OCI-LY1 (cell line): ENCODE measurements at regions not wholly inside any gene's neighbourhood (a gene's known extent, or its start where the extent isn't known, plus 50 kb on each side); places are given as distances from the start of the nearest gene placed in this dataset.

Experiments used
- H2AFZ ChIP-seq: fragments of 200-600 bp; sonication (generic), shearing (Covaris generic); 2 replicates; pipeline ENCODE4 v1.6.0; 2014; ENCODE audit warnings: antibody characterized with exemption, mild to moderate bottlenecking, low read length
- H3F3A ChIP-seq: fragments of 200-600 bp; sonication (generic), shearing (Covaris generic); 2 replicates; pipeline ENCODE4 v1.6.0; 2014; ENCODE audit warnings: mild to moderate bottlenecking, antibody characterized with exemption, low read length, moderate library complexity; ENCODE audit not compliant: insufficient read depth
- H3K27ac ChIP-seq: fragments of 200-600 bp; sonication (generic); 2 replicates; pipeline ENCODE4 v1.5.1; 2014; ENCODE audit warnings: low read length, mixed run types, mild to moderate bottlenecking, low read depth; ENCODE audit not compliant: poor library complexity, severe bottlenecking
- H3K27me3 ChIP-seq: fragments of 200-600 bp; sonication (generic); 2 replicates; pipeline ENCODE4 v1.6.0; 2014; ENCODE audit warnings: antibody characterized with exemption, mild to moderate bottlenecking, low read length, moderate library complexity; ENCODE audit not compliant: insufficient read depth
- H3K36me3 ChIP-seq: fragments of 200-600 bp; sonication (generic); 2 replicates; pipeline ENCODE4 v1.6.1; 2014; ENCODE audit warnings: mild to moderate bottlenecking, antibody characterized with exemption, low read length, moderate library complexity, mixed read lengths; ENCODE audit not compliant: insufficient read depth
- H3K4me1 ChIP-seq: fragments of 200-600 bp; sonication (generic); 2 replicates; pipeline ENCODE4 v1.5.1; 2014; ENCODE audit warnings: mild to moderate bottlenecking, low read length, moderate library complexity; ENCODE audit not compliant: insufficient read depth, severe bottlenecking
- H3K4me2 ChIP-seq: fragments of 200-600 bp; sonication (generic), shearing (Covaris generic); 2 replicates; pipeline ENCODE4 v1.6.1; 2014; ENCODE audit warnings: low read length
- H3K4me3 ChIP-seq: fragments of 200-600 bp; sonication (generic); 2 replicates; pipeline ENCODE4 v1.5.1; 2014; ENCODE audit warnings: low read length, low read depth, mild to moderate bottlenecking, mixed read lengths; ENCODE audit not compliant: poor library complexity, severe bottlenecking
- H3K79me2 ChIP-seq: fragments of 200-600 bp; shearing (Covaris generic); 2 replicates; pipeline ENCODE4 v1.6.1; 2016; ENCODE audit warnings: mixed run types, low read length, mixed read lengths; ENCODE audit not compliant: insufficient read depth
- H3K9ac ChIP-seq: fragments of 200-600 bp; sonication (generic), shearing (Covaris generic); 2 replicates; pipeline ENCODE4 v1.6.1; 2014; ENCODE audit warnings: mild to moderate bottlenecking, low read length, mixed read lengths
- H3K9me2 ChIP-seq: fragments of 200-600 bp; sonication (generic), shearing (Covaris generic); 2 replicates; pipeline ENCODE4 v1.6.1; 2014; ENCODE audit warnings: low read depth, mild to moderate bottlenecking, low read length, mixed read lengths
- H3K9me3 ChIP-seq: fragments of 200-600 bp; shearing (Covaris generic); 2 replicates; pipeline ENCODE4 v1.6.1; 2014; ENCODE audit warnings: low read length, mixed read lengths
- H4K20me1 ChIP-seq: fragments of 200-600 bp; sonication (generic), shearing (Covaris generic); 2 replicates; pipeline ENCODE4 v1.6.0; 2016; ENCODE audit warnings: mild to moderate bottlenecking, low read length; ENCODE audit not compliant: insufficient read depth
- EZH2 ChIP-seq: fragments of 200-600 bp; sonication (generic), shearing (Covaris generic); IDR thresholded peaks from 2 replicates; pipeline ENCODE4 v1.8.0; 2017; ENCODE audit warnings: borderline replicate concordance, mixed run types, mild to moderate bottlenecking, antibody characterized with exemption, low read length, moderate library complexity, mixed read lengths
- TF ChIP-seq, protein P1 (sequence below): fragments of 200-600 bp; sonication (generic), shearing (Covaris generic); IDR thresholded peaks from 2 replicates; pipeline ENCODE4 v1.5.1; 2017; ENCODE audit warnings: mild to moderate bottlenecking, antibody characterized with exemption, low read length, moderate library complexity, mixed read lengths

- Histone ChIP-seq H2AFZ (no peak overlapping the region), H3K79me2 (no peaks in the 10 kb centered on the region), H3K9me2 (no peaks in the 10 kb centered on the region), H3K4me3 (no peak overlapping the region), H3K4me1 (no peaks in the 10 kb centered on the region), H3K36me3 (no peaks in the 10 kb centered on the region), H3F3A (no peaks in the 10 kb centered on the region), H4K20me1 (no peaks in the 10 kb centered on the region), H3K9ac (no peak overlapping the region), H3K27me3 (no peaks in the 10 kb centered on the region), H3K9me3 (no peaks in the 10 kb centered on the region), H3K27ac (no peak overlapping the region), H3K4me2 (no peak overlapping the region)
- TF ChIP-seq, protein P1, sequence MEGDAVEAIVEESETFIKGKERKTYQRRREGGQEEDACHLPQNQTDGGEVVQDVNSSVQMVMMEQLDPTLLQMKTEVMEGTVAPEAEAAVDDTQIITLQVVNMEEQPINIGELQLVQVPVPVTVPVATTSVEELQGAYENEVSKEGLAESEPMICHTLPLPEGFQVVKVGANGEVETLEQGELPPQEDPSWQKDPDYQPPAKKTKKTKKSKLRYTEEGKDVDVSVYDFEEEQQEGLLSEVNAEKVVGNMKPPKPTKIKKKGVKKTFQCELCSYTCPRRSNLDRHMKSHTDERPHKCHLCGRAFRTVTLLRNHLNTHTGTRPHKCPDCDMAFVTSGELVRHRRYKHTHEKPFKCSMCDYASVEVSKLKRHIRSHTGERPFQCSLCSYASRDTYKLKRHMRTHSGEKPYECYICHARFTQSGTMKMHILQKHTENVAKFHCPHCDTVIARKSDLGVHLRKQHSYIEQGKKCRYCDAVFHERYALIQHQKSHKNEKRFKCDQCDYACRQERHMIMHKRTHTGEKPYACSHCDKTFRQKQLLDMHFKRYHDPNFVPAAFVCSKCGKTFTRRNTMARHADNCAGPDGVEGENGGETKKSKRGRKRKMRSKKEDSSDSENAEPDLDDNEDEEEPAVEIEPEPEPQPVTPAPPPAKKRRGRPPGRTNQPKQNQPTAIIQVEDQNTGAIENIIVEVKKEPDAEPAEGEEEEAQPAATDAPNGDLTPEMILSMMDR: no peak
- TF ChIP-seq EZH2: no peak
Measured at GRCh38 chr17:68734931-68735330, 133.8 kb upstream of the FAM20A start.

DNA sequence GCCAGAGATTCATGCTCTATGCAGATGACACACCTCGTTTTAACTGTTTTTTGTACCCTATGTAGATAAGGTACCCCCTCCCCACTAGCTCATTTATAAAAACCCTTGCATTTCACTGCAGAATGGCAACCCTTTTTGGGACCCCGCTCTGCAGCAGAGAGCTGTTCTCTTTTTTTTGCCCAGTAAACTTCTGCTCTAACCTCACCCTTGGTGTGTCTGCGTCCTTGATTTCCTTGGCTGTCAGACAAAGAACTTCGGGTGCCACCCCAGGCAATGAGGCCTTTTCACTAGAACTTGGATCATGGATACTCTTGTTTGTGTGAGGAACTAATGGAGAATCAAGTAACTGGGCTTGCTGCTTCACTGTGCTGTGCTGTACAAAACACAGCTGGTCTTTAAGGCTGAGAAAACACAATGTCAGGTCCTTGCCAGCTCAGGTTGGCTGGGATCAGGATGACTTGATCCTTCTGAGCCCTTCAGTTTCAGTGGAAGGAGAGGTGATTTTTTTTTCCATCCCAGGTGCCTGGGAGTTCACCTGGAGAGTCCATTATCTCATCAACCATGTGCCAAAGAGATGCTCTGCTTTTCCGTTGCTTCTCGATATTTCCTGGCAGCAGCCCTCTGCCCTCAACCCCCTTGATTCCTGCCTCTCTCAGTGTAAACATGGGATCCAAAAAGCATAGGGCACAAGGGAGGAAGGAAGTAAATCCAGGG is 133.2 kb upstream of the FAM20A start:
- Histone ChIP-seq H3K27me3 (no peaks in the 10 kb centered on the region), H3K9me2 (no peaks in the 10 kb centered on the region), H3K4me1 (no peaks in the 10 kb centered on the region), H3K36me3 (no peaks in the 10 kb centered on the region), H3K4me3 (no peak overlapping the region), H3K9ac (no peak overlapping the region), H3F3A (no peaks in the 10 kb centered on the region), H3K4me2 (no peak overlapping the region), H3K27ac (no peak overlapping the region), H2AFZ (no peak overlapping the region), H3K9me3 (no peaks in the 10 kb centered on the region), H3K79me2 (no peaks in the 10 kb centered on the region), H4K20me1 (no peaks in the 10 kb centered on the region)
- TF ChIP-seq EZH2: no peak
- TF ChIP-seq, protein P1: no peak

DNA sequence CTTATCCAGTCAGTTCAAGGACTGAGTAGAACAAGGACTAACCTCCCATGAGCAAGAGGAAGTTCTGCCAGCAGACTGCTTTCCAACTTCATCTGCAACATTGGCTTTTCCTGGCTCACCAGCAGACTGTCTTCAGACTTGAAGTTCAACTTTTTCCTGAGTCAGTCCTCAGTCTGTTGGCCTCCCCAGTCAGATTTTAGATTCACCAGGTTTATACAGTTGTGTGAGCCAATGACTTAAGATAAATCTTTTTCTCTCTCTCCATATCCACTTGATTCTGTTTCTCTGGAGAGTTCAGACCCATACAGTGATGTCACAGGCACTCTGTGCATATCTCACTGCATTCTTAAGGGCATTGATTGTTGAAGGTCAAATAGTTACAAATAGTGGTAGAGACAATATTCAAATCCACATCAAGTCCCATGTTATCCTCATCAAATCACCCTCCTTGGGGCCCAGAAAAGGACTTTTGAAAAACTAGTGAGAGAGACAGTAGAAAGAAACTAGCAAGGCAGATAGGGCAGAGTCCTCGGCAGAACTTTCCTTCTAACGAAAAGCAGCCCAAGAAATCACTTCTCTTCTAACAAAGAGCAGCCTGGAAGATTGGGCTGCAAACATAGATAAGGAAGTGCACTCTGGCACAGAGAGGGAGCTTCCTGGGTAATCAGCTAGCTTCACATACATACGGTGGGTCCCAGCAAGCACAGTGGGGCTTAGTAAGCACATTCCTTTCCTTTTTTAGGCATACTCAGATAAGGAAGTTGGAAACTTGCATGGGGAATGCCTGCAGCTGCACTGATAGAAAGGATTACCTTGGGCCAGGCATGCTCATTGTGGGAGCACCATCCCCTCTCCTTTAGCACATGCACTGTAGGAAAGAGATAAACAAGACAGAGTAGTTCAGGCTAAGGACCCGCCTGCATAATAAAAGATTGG is 132.3 kb upstream of the FAM20A start:
- H3K36me3 ChIP-seq: no peaks in the 10 kb centered on the region
- no peaks in the 10 kb centered on the region for H4K20me1 ChIP-seq
- H3K4me2 ChIP-seq: no peak overlapping the region
- H3K79me2 ChIP-seq: no peaks in the 10 kb centered on the region
- no peak overlapping the region for H3K27ac ChIP-seq
- H3K4me1 ChIP-seq: no peaks in the 10 kb centered on the region
- H3K9me2 ChIP-seq: no peaks in the 10 kb centered on the region
- no peaks in the 10 kb centered on the region for H3F3A ChIP-seq
- H3K9ac ChIP-seq: no peak overlapping the region
- no peak overlapping the region for H2AFZ ChIP-seq
- no peaks in the 10 kb centered on the region for H3K9me3 ChIP-seq
- no peak overlapping the region for H3K4me3 ChIP-seq
- TF ChIP-seq, protein P1: no peak
- TF ChIP-seq EZH2: no peak
- no peaks in the 10 kb centered on the region for H3K27me3 ChIP-seq
